Omental fat pad (tissue), 3 donors: ENCODE measurements at regions not wholly inside any gene's neighbourhood (a gene's known extent, or its start where the extent isn't known, plus 50 kb on each side); places are given as distances from the start of the nearest gene placed in this dataset.

Experiments
- ATAC-seq: fragments of 150-250 bp; one replicate; pipeline ENCODE4 v1.9.1; 2016; ENCODE audit warnings: mild to moderate bottlenecking, moderate library complexity; ENCODE audit not compliant: low FRiP score
- DNase-seq: peaks from one replicate; pipeline ENCODE4 v3.0.0-alpha.2; 2019; ENCODE audit warnings: low spot score
- CTCF ChIP-seq, 3 donors: fragments of 450-650 bp; IDR thresholded peaks; one replicate each; pipeline ENCODE4 v1.5.1; 2016 to 2017; ENCODE audit warnings: antibody characterized with exemption in 3 of 3, mild to moderate bottlenecking in 3 of 3, moderate library complexity in 2 of 3

- no peak for ATAC-seq
These were observed 548.1 kb downstream of the ADCYAP1 start for GRCh38 chr18:1452821-1453220.

GRCh38 chr18:1455605-1456004 is 550.9 kb downstream of the ADCYAP1 start:
- no peak for TF ChIP-seq CTCF (IDR thresholded peaks at IDR 0.05)
- ATAC-seq (no peak), DNase-seq (no peak)

More at GRCh38 chr18:1452821-1453220, 548.1 kb downstream of the ADCYAP1 start:
- no peak for DNase-seq
- no peak for TF ChIP-seq CTCF (IDR thresholded peaks at IDR 0.05)

GRCh38 chr18:1458547-1458946 is 553.9 kb downstream of the ADCYAP1 start:
- DNase-seq (no peak), ATAC-seq (no peak)
- TF ChIP-seq CTCF (IDR thresholded peaks at IDR 0.05): no peak

- ATAC-seq (no peak), DNase-seq (no peak)
- TF ChIP-seq CTCF (IDR thresholded peaks at IDR 0.05): no peak
These were observed 559.3 kb downstream of the ADCYAP1 start for GRCh38 chr18:1463981-1464380.

- no peak for DNase-seq
- TF ChIP-seq CTCF (IDR thresholded peaks at IDR 0.05): no peak
- ATAC-seq: no peak
These were observed 560.0 kb downstream of the ADCYAP1 start for GRCh38 chr18:1464444-1465217.

GRCh38 chr18:1466035-1466434 is 561.4 kb downstream of the ADCYAP1 start:
- TF ChIP-seq CTCF (IDR thresholded peaks at IDR 0.05): no peak
- ATAC-seq (no peak), DNase-seq (no peak)

- TF ChIP-seq CTCF (IDR thresholded peaks at IDR 0.05): no peak
- no peak for ATAC-seq
- no peak for DNase-seq
These were observed 562.8 kb downstream of the ADCYAP1 start for GRCh38 chr18:1467461-1467964.
